Astrocyte of the cerebellum (primary cell): ENCODE measurements at regions not wholly inside any gene's neighbourhood (a gene's known extent, or its start where the extent isn't known, plus 50 kb on each side); places are given as distances from the start of the nearest gene placed in this dataset.
"Not testable (repeated sequence)": the region's sequence is repeated elsewhere in the genome, so short reads cannot be mapped to it uniquely, and the experiment has no call there.

Experiments
- DNase-seq: peaks from one replicate; pipeline ENCODE4 v3.0.0-alpha.2; 2011; ENCODE audit warnings: low read depth
- H3K4me3 ChIP-seq: 2 replicates; pipeline ENCODE4 v1.5.1; 2011; ENCODE audit warnings: mild to moderate bottlenecking, low read depth, low read length, moderate library complexity
- CTCF ChIP-seq: IDR thresholded peaks from 2 replicates; pipeline ENCODE4 v1.5.1; 2012; ENCODE audit warnings: low read length, low read depth, moderate library complexity, mild to moderate bottlenecking; ENCODE audit errors: missing control alignments
- in situ Hi-C: cut with HindIII; loops from 2 replicates; pipeline ENCODE4 v1.10.0; 2017; ENCODE audit warnings: low sequenced_read_pairs

- no peak for DNase-seq
- H3K4me3 ChIP-seq: no peak overlapping the region
- in situ Hi-C loops: loop anchor here (5.0 kb wide), 1 partner anchor 47 kb away; no protein-coding TSS in a partner anchor
- peak; percentile 60 for TF ChIP-seq CTCF
Measured at GRCh38 chr11:12599408-12600143, 74.6 kb upstream of the TEAD1 start.

- TF ChIP-seq CTCF: no peak
- in situ Hi-C loops: loop anchor here (5.0 kb wide), 1 partner anchor 49 kb away; no protein-coding TSS in a partner anchor
Measured at GRCh38 chr11:12600829-12601228, 73.4 kb upstream of the TEAD1 start.

GRCh38 chr11:12602421-12602820, 71.8 kb upstream of the TEAD1 start:
- in situ Hi-C loops: loop anchor here (5.0 kb wide), 1 partner anchor 50 kb away; no protein-coding TSS in a partner anchor
- peak; percentile 72 for DNase-seq
- no peak overlapping the region for H3K4me3 ChIP-seq
- no peak for TF ChIP-seq CTCF

More at GRCh38 chr11:12600829-12601228, 73.4 kb upstream of the TEAD1 start:
- DNase-seq: no peak
- no peak overlapping the region for H3K4me3 ChIP-seq

- TF ChIP-seq CTCF: no peak
- in situ Hi-C loops: loop anchor here (5.0 kb wide), 1 partner anchor 51 kb away; no protein-coding TSS in a partner anchor
- H3K4me3 ChIP-seq: no peak overlapping the region
- no peak for DNase-seq
Measured at GRCh38 chr11:12603143-12604088, 70.8 kb upstream of the TEAD1 start.

- DNase-seq: no peak
- in situ Hi-C loops: loop anchor here (5.0 kb wide), 1 partner anchor 52 kb away; no protein-coding TSS in a partner anchor
- TF ChIP-seq CTCF: no peak
- no peak overlapping the region for H3K4me3 ChIP-seq
Measured at GRCh38 chr11:12604557-12605153, 69.6 kb upstream of the TEAD1 start.

GRCh38 chr11:12606597-12606996, 67.6 kb upstream of the TEAD1 start:
- TF ChIP-seq CTCF: no peak
- H3K4me3 ChIP-seq: no peak overlapping the region
- in situ Hi-C loops: no loop called here
- DNase-seq: no peak

GRCh38 chr11:12608678-12609077, 65.5 kb upstream of the TEAD1 start:
- in situ Hi-C loops, H3K4me3 ChIP-seq, DNase-seq: not testable (repeated sequence)
